Adipocyte (in vitro differentiated cells): ENCODE measurements at regions not wholly inside any gene's neighbourhood (a gene's known extent, or its start where the extent isn't known, plus 50 kb on each side); places are given as distances from the start of the nearest gene placed in this dataset.
A peak's percentile ranks its signal among the peaks of the same experiment; 100 is the strongest.

ENCODE experiments used
- DNase-seq: peaks from one replicate; pipeline ENCODE4 v3.0.0-alpha.2; 2015; ENCODE audit warnings: low read depth
- H3K27me3 ChIP-seq: replicated peaks from 2 replicates; pipeline ENCODE4 v1.7.0; 2013; ENCODE audit warnings: mild to moderate bottlenecking, low read length, moderate library complexity; ENCODE audit not compliant: control insufficient read depth, insufficient read depth
- H3K36me3 ChIP-seq: 2 replicates; pipeline ENCODE4 v1.7.0; 2013; ENCODE audit warnings: low read length, mild to moderate bottlenecking, moderate library complexity; ENCODE audit not compliant: control insufficient read depth, insufficient read depth, severe bottlenecking
- H3K4me1 ChIP-seq: 2 replicates; pipeline ENCODE4 v1.7.0; 2013; ENCODE audit warnings: mild to moderate bottlenecking, low read length, moderate library complexity; ENCODE audit not compliant: control insufficient read depth, insufficient read depth
- H3K4me3 ChIP-seq: 2 replicates; pipeline ENCODE4 v1.7.0; 2013; ENCODE audit warnings: mild to moderate bottlenecking, low read length, moderate library complexity
- H3K9ac ChIP-seq: 2 replicates; pipeline ENCODE4 v1.7.0; 2013; ENCODE audit warnings: mild to moderate bottlenecking, low read length, moderate library complexity
- H3K9me3 ChIP-seq: 2 replicates; pipeline ENCODE4 v1.7.0; 2013; ENCODE audit warnings: mild to moderate bottlenecking, low read length, moderate library complexity; ENCODE audit not compliant: control insufficient read depth

GRCh38 chr6:8276148-8276547 is 159.2 kb downstream of the SLC35B3 start:
- Histone ChIP-seq H3K36me3 (no peaks in the 10 kb centered on the region), H3K4me3 (no peak overlapping the region), H3K27me3 (no peaks in the 10 kb centered on the region), H3K9ac (no peak overlapping the region), H3K9me3 (no peaks in the 10 kb centered on the region), H3K4me1 (no peaks in the 10 kb centered on the region)
- DNase-seq: no peak

GRCh38 chr6:8275667-8276066 is 159.7 kb downstream of the SLC35B3 start:
- Histone ChIP-seq H3K4me1 (no peaks in the 10 kb centered on the region), H3K36me3 (no peaks in the 10 kb centered on the region), H3K9me3 (no peaks in the 10 kb centered on the region), H3K4me3 (no peak overlapping the region), H3K9ac (no peak overlapping the region), H3K27me3 (no peaks in the 10 kb centered on the region)
- no peak for DNase-seq

- Histone ChIP-seq H3K36me3 (no peaks in the 10 kb centered on the region), H3K9me3 (no peaks in the 10 kb centered on the region), H3K27me3 (no peaks in the 10 kb centered on the region), H3K4me1 (no peaks in the 10 kb centered on the region), H3K9ac (no peak overlapping the region), H3K4me3 (no peak overlapping the region)
- no peak for DNase-seq
Observed at GRCh38 chr6:8274226-8274625, 161.1 kb downstream of the SLC35B3 start.

GRCh38 chr6:8269872-8270454 is 165.4 kb downstream of the SLC35B3 start:
- Histone ChIP-seq H3K36me3 (no peaks in the 10 kb centered on the region), H3K9ac (no peak overlapping the region), H3K4me1 (no peaks in the 10 kb centered on the region), H3K27me3 (no peaks in the 10 kb centered on the region), H3K9me3 (no peaks in the 10 kb centered on the region), H3K4me3 (no peak overlapping the region)
- DNase-seq: peak; percentile 5

- no peaks in the 10 kb centered on the region for H3K9me3 ChIP-seq
- H3K4me3 ChIP-seq: no peak overlapping the region
- no peaks in the 10 kb centered on the region for H3K4me1 ChIP-seq
- DNase-seq: no peak
- H3K36me3 ChIP-seq: no peaks in the 10 kb centered on the region
- H3K27me3 ChIP-seq: no peaks in the 10 kb centered on the region
- no peak overlapping the region for H3K9ac ChIP-seq
Observed at GRCh38 chr6:8269094-8269493, 166.3 kb downstream of the SLC35B3 start.

- Histone ChIP-seq H3K4me1 (no peaks in the 10 kb centered on the region), H3K9me3 (no peaks in the 10 kb centered on the region), H3K9ac (no peak overlapping the region), H3K27me3 (no peaks in the 10 kb centered on the region), H3K4me3 (no peak overlapping the region), H3K36me3 (no peaks in the 10 kb centered on the region)
- no peak for DNase-seq
Observed at GRCh38 chr6:8268606-8269005, 166.3 kb upstream of the EEF1E1 start.

- no peak for DNase-seq
- no peaks in the 10 kb centered on the region for H3K4me1 ChIP-seq
Observed at GRCh38 chr6:8268156-8268555, 165.8 kb upstream of the EEF1E1 start.

GRCh38 chr6:8260610-8261009 is 158.3 kb upstream of the EEF1E1 start:
- no peak overlapping the region for H3K9ac ChIP-seq
- no peaks in the 10 kb centered on the region for H3K4me1 ChIP-seq
- H3K4me3 ChIP-seq: no peak overlapping the region
- DNase-seq: no peak
- no peaks in the 10 kb centered on the region for H3K27me3 ChIP-seq
- no peaks in the 10 kb centered on the region for H3K9me3 ChIP-seq
- no peaks in the 10 kb centered on the region for H3K36me3 ChIP-seq

More at GRCh38 chr6:8268156-8268555, 165.8 kb upstream of the EEF1E1 start:
- no peak overlapping the region for H3K4me3 ChIP-seq
- H3K9me3 ChIP-seq: no peaks in the 10 kb centered on the region
- H3K9ac ChIP-seq: no peak overlapping the region
- H3K27me3 ChIP-seq: no peaks in the 10 kb centered on the region
- H3K36me3 ChIP-seq: no peaks in the 10 kb centered on the region

- Histone ChIP-seq H3K4me1 (no peaks in the 10 kb centered on the region), H3K9me3 (no peaks in the 10 kb centered on the region), H3K36me3 (no peaks in the 10 kb centered on the region), H3K27me3 (no peaks in the 10 kb centered on the region), H3K4me3 (no peak overlapping the region), H3K9ac (no peak overlapping the region)
- DNase-seq: no peak
Observed at GRCh38 chr6:8246403-8246802, 144.1 kb upstream of the EEF1E1 start.

- Histone ChIP-seq H3K36me3 (no peaks in the 10 kb centered on the region), H3K4me1 (no peaks in the 10 kb centered on the region)
Observed at GRCh38 chr6:8245726-8246125, 143.4 kb upstream of the EEF1E1 start.

GRCh38 chr6:8243475-8243874 is 141.1 kb upstream of the EEF1E1 start:
- no peak overlapping the region for H3K4me3 ChIP-seq
- no peak overlapping the region for H3K9ac ChIP-seq
- DNase-seq: peak; percentile 51
- H3K27me3 ChIP-seq: peaks cover 22% of the 10 kb centered on the region
- H3K4me1 ChIP-seq: no peaks in the 10 kb centered on the region
- H3K9me3 ChIP-seq: no peaks in the 10 kb centered on the region
- no peaks in the 10 kb centered on the region for H3K36me3 ChIP-seq

More at GRCh38 chr6:8245726-8246125, 143.4 kb upstream of the EEF1E1 start:
- Histone ChIP-seq H3K9me3 (no peaks in the 10 kb centered on the region), H3K27me3 (peaks cover 3% of the 10 kb centered on the region), H3K9ac (no peak overlapping the region), H3K4me3 (no peak overlapping the region)
- DNase-seq: no peak

GRCh38 chr6:8242885-8243284 is 140.5 kb upstream of the EEF1E1 start:
- H3K9ac ChIP-seq: no peak overlapping the region
- H3K36me3 ChIP-seq: no peaks in the 10 kb centered on the region
- no peaks in the 10 kb centered on the region for H3K4me1 ChIP-seq
- no peak overlapping the region for H3K4me3 ChIP-seq
- H3K27me3 ChIP-seq: peaks cover 27% of the 10 kb centered on the region
- no peaks in the 10 kb centered on the region for H3K9me3 ChIP-seq
- no peak for DNase-seq
